Heart left ventricle (tissue), 16 donors: ENCODE measurements at regions not wholly inside any gene's neighbourhood (a gene's known extent, or its start where the extent isn't known, plus 50 kb on each side); places are given as distances from the start of the nearest gene placed in this dataset.
A peak's percentile ranks its signal among the peaks of the same experiment; 100 is the strongest.
"Not testable (repeated sequence)": the region's sequence is repeated elsewhere in the genome, so short reads cannot be mapped to it uniquely, and the experiment has no call there.

Experiments
- ATAC-seq, 4 donors: fragments of 200-7000 bp; cut with Tn5 transposase; one replicate each; pipeline ENCODE4 v1.9.1; 2020 to 2022; ENCODE audit warnings: moderate library complexity in 4 of 4, mild to moderate bottlenecking in 3 of 4, moderate number of reproducible peaks in 1 of 4
- DNase-seq, 5 donors: peaks; one replicate each; pipeline ENCODE4 v3.0.0-alpha.2; 2020
- H3K27ac ChIP-seq, 12 donors: fragments of 200-600 bp; sonication (generic) in 4 of 12; one replicate each; pipeline versions ENCODE4 v1.5.0 to v1.8.0; 2016 to 2022; ENCODE audit warnings: mild to moderate bottlenecking in 2 of 12
- H3K27me3 ChIP-seq, 9 donors: fragments of 200-600 bp; sonication (generic) in 2 of 9; one replicate each; pipeline versions ENCODE4 v1.5.1 to v1.8.0; 2016 to 2022; ENCODE audit warnings: mild to moderate bottlenecking in 3 of 9
- H3K36me3 ChIP-seq, 9 donors: fragments of 200-600 bp; sonication (generic) in 2 of 9; one replicate each; pipeline versions ENCODE4 v1.5.0 to v1.8.0; 2018 to 2022; ENCODE audit warnings: mild to moderate bottlenecking in 2 of 9
- H3K4me1 ChIP-seq, 12 donors: fragments of 200-600 bp; sonication (generic) in 4 of 12; one replicate each; pipeline versions ENCODE4 v1.5.0 to v1.8.0; 2016 to 2022; ENCODE audit warnings: mild to moderate bottlenecking in 3 of 12
- H3K4me3 ChIP-seq, 12 donors: fragments of 200-600 bp; sonication (generic) in 4 of 12; one replicate each; pipeline versions ENCODE4 v1.5.0 to v1.8.0; 2017 to 2022; ENCODE audit warnings: mild to moderate bottlenecking in 9 of 12, moderate library complexity in 4 of 12
- H3K9me3 ChIP-seq, 12 donors: fragments of 200-600 bp; sonication (generic) in 4 of 12; one replicate each; pipeline versions ENCODE4 v1.5.0 to v1.8.0; 2016 to 2022; ENCODE audit warnings: mild to moderate bottlenecking in 1 of 12
- POLR2A ChIP-seq, 2 donors: fragments of 450-650 bp; IDR thresholded peaks; one replicate each; pipeline ENCODE4 v1.6.1; 2017; ENCODE audit warnings: antibody characterized with exemption in 2 of 2, mild to moderate bottlenecking in 2 of 2, moderate library complexity in 2 of 2
- WGBS, 4 donors: extraction: QIAGEN DNeasy Blood & Tissue Kit in 2 of 4; methylation state at CpG; one replicate each; pipeline versions ENCODE4 v1.1.5 to v1.1.7; 2013 to 2018; 5-methylcytosine and 5-hydroxymethylcytosine counted together
- intact Hi-C, 10 donors: fragments of 100-400 bp; cut with DNase I; formaldehyde crosslinking; loops; one replicate each; pipeline versions ENCODE4 v1.11.1 to v1.14.2; 2022
- TF ChIP-seq, protein P1 (sequence below), 12 donors: fragments of 200-600 bp; sonication (generic) in 4 of 12; IDR thresholded peaks; one replicate each; pipeline versions ENCODE4 v1.5.0 to v1.8.0; 2018 to 2022; ENCODE audit warnings: antibody characterized with exemption in 12 of 12, mild to moderate bottlenecking in 5 of 12
- donor health status: ischemic (EF 13 %, LVEDD 7.1; RV severe dilation, severe dysfunction).
- donor health status: healthy with polysubstance abuse.
- donor health status: DM: no; HTN: yes; CAD: no.
- donor health status: DM: no; HTN: no; CAD: no.
- donor health status: ischemic (EF 25% LVEDD 6.9; RV normal size, moderate dysfunction).
- donor health status: ischemic (EF 25% LVEDD 5.7; RV mildly dilated, moderate dysfunction).
- donor health status: healthy.
- donor health status: DM: yes; HTN: yes; CAD: no.
- donor health status: ischemic (EF 35%, LVEDD 5.7; RV mildly dilated, moderate dysfunction).
- donor health status: nonischemic (EF 11% LVEDD 7.7; RV severe dilation, severe dysfunction).
- donor health status: DM: yes; HTN: yes; CAD: no.
- donor health status: PGD.
- donor health status: ischemic (EF 29% LVEDD 5.4; RV normal size, mild dysfunction).
- donor health status: nonischemic (EF 23%, LVEDD 6.1; RV moderate dilation, normal function).

DNA sequence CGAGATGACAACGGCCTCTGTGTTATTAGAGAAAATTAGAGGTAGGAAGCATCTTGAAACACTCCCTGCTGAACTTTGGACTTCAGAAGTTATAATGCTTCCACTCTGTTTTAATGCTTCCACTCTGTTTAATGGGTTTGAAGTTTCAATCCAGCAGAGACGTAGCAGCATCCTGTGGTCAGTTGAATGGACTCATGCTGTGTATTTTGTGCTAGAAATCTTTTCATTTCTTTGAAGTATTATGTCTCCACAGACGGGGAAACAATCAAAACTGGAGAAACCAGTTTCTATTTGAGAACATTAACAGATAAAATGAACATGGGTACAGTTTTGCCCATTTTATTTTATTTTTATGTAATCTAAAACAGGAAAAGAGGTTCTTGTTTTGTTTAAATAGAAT lies 1736.2 kb downstream of the SLITRK5 start:
- H3K4me3 ChIP-seq: no peak overlapping the region
- H3K36me3 ChIP-seq: no peaks in the 10 kb centered on the region
- no peaks in the 10 kb centered on the region for H3K27me3 ChIP-seq
- H3K4me1 ChIP-seq: no peaks in the 10 kb centered on the region
- H3K27ac ChIP-seq: no peak overlapping the region
- DNase-seq (no peak), ATAC-seq (no peak)
- no peaks in the 10 kb centered on the region for H3K9me3 ChIP-seq
- intact Hi-C loops: no loop called here
- TF ChIP-seq, protein P1, sequence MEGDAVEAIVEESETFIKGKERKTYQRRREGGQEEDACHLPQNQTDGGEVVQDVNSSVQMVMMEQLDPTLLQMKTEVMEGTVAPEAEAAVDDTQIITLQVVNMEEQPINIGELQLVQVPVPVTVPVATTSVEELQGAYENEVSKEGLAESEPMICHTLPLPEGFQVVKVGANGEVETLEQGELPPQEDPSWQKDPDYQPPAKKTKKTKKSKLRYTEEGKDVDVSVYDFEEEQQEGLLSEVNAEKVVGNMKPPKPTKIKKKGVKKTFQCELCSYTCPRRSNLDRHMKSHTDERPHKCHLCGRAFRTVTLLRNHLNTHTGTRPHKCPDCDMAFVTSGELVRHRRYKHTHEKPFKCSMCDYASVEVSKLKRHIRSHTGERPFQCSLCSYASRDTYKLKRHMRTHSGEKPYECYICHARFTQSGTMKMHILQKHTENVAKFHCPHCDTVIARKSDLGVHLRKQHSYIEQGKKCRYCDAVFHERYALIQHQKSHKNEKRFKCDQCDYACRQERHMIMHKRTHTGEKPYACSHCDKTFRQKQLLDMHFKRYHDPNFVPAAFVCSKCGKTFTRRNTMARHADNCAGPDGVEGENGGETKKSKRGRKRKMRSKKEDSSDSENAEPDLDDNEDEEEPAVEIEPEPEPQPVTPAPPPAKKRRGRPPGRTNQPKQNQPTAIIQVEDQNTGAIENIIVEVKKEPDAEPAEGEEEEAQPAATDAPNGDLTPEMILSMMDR (IDR thresholded peaks at IDR 0.05): no peak
- TF ChIP-seq POLR2A (IDR thresholded peaks at IDR 0.05): no peak
- 65 to 72% (median 70%) methylated on average over 4 of the region's 4 CpGs for WGBS, 4 donors

DNA sequence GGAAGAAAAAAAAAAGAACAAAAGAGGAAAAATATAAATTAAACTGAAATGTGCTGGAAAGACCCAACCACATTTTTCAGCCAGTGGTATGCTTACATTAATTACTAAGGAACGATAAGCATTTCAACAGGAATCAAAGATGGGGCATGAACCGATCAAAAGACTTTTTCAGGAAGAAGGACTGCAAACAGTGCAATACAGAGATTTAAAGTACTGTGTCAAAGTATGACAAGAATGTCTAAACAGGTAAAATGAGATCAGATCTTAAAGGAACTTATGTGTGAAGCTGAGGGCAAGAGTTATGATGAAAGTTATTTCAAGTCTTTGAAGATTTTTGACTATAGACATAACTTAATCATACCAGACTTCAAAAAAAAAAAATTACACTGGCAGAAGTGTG lies 1761.8 kb downstream of the SLITRK5 start:
- DNase-seq (no peak), ATAC-seq (no peak)
- TF ChIP-seq, protein P1 (IDR thresholded peaks at IDR 0.05): no peak
- TF ChIP-seq POLR2A (IDR thresholded peaks at IDR 0.05): no peak
- intact Hi-C loops: loop anchor here in 1 of 10 donors (10.0 kb wide), 1 partner anchor 252 kb away; no protein-coding TSS in a partner anchor
- Histone ChIP-seq H3K9me3 (no peaks in the 10 kb centered on the region), H3K27ac (no peak overlapping the region), H3K4me1 (no peaks in the 10 kb centered on the region), H3K4me3 (no peak overlapping the region), H3K27me3 (no peaks in the 10 kb centered on the region), H3K36me3 (no peaks in the 10 kb centered on the region)
- 58 to 68% (median 66%) methylated on average over 2 of the region's 2 CpGs for WGBS, 4 donors

DNA sequence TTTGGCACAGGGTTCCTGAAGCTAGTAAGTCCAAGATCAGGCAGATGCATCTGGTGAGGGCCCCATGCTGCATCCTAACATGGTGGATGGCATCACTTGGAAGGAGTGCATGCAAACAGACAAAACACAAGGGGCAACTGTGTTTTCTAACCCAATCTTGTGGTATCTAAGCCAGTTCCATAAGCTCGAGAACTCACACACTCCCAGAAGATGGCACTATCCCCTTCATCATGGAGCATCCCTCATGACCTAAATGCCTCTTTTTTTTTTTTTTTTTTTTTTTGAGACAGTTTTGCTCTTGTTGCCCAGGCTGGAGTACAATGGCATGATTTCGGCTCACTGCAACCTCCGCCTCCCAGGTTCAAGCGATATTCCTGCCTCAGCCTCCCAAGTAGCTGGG lies 1763.5 kb downstream of the SLITRK5 start:
- not testable (repeated sequence) for H3K27me3 ChIP-seq, H3K36me3 ChIP-seq, H3K4me3 ChIP-seq, H3K4me1 ChIP-seq, H3K27ac ChIP-seq, H3K9me3 ChIP-seq, ATAC-seq
- peak in 1 of 5 donors; percentile 11 for DNase-seq
- intact Hi-C loops: loop anchor here in 1 of 10 donors (10.0 kb wide), 1 partner anchor 250 kb away; no protein-coding TSS in a partner anchor
- TF ChIP-seq, protein P1 (IDR thresholded peaks at IDR 0.05): peak in 1 of 12 donors; percentile 12
- 85 to 93% (median 87%) methylated on average over 4 of the region's 4 CpGs for WGBS, 4 donors

DNA sequence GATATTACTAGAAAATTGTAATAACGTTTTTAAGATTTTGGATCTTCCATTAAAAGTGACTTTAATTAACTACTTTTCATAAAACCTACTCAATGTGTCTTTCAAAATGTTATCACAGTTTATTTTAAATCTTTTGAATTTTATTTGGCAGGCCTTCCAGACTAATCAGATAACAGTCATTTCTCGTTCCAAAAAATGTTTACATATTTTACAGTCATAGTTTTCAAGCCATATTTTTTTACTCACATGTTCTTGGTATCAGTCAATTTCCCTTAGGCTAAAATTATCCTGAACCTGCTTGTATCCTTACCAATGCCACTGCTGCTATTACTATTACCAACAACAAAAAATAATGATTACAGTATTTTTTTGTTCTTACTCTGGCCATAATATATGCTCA lies 1783.5 kb downstream of the SLITRK5 start:
- H3K36me3 ChIP-seq: no peaks in the 10 kb centered on the region
- no peaks in the 10 kb centered on the region for H3K4me1 ChIP-seq
- no peak for TF ChIP-seq POLR2A (IDR thresholded peaks at IDR 0.05)
- TF ChIP-seq, protein P1 (IDR thresholded peaks at IDR 0.05): no peak
- ATAC-seq (no peak), DNase-seq (no peak)
- no peak overlapping the region for H3K4me3 ChIP-seq
- no peaks in the 10 kb centered on the region for H3K27me3 ChIP-seq
- no peaks in the 10 kb centered on the region for H3K9me3 ChIP-seq
- intact Hi-C loops: no loop called here
- WGBS, 4 donors: 29 to 38% (median 36%) methylated on average over 2 of the region's 2 CpGs
- no peak overlapping the region for H3K27ac ChIP-seq
